SK-N-SH treated with all-trans-retinoic acid at 6 μM for 48 hours (cell line): ENCODE measurements at regions not wholly inside any gene's neighbourhood (a gene's known extent, or its start where the extent isn't known, plus 50 kb on each side); places are given as distances from the start of the nearest gene placed in this dataset.

Experiments
- ARNTL ChIP-seq: fragments of 450-650 bp; formaldehyde crosslinking; IDR thresholded peaks from 2 replicates; pipeline ENCODE4 v1.5.0; 2020; ENCODE audit warnings: low read depth, mild to moderate bottlenecking, moderate library complexity, borderline replicate concordance
- BACH2 ChIP-seq: fragments of 250-450 bp; sonication (Bioruptor Pico); IDR thresholded peaks from 2 replicates; pipeline ENCODE4 v1.9.0; 2021; ENCODE audit warnings: mild to moderate bottlenecking, borderline replicate concordance
- CREB5 ChIP-seq: fragments of 250-450 bp; sonication (Bioruptor Pico); IDR thresholded peaks from 2 replicates; pipeline ENCODE4 v1.5.1; 2020; ENCODE audit warnings: low read depth, mild to moderate bottlenecking, moderate library complexity
- CSRNP3 ChIP-seq: fragments of 250-450 bp; sonication (Bioruptor Pico); IDR thresholded peaks from 2 replicates; pipeline ENCODE4 v1.5.1; 2021; ENCODE audit warnings: mild to moderate bottlenecking, moderate library complexity
- GLIS3 ChIP-seq: fragments of 250-450 bp; sonication (Bioruptor Pico); IDR thresholded peaks from 2 replicates; pipeline ENCODE4 v1.5.0; 2020; ENCODE audit warnings: mild to moderate bottlenecking, moderate library complexity
- ISL1 ChIP-seq: fragments of 250-450 bp; sonication (Bioruptor Pico); IDR thresholded peaks from 2 replicates; pipeline ENCODE4 v2.1.2; 2022; ENCODE audit warnings: mild to moderate bottlenecking, moderate library complexity
- PPARA ChIP-seq: fragments of 250-450 bp; sonication (Bioruptor Pico); IDR thresholded peaks from 2 replicates; pipeline ENCODE4 v1.5.0; 2020; ENCODE audit warnings: mild to moderate bottlenecking, borderline replicate concordance
- RARB ChIP-seq: fragments of 250-450 bp; sonication (Bioruptor Pico); IDR thresholded peaks from 2 replicates; pipeline ENCODE4 v1.8.0; 2021; ENCODE audit warnings: mild to moderate bottlenecking, moderate library complexity
- TOX ChIP-seq: fragments of 250-450 bp; sonication (Bioruptor Pico); IDR thresholded peaks from 2 replicates; pipeline ENCODE4 v1.8.0; 2021; ENCODE audit warnings: mild to moderate bottlenecking, moderate library complexity, borderline replicate concordance
- ZFP3 ChIP-seq: fragments of 250-450 bp; sonication (Bioruptor Pico); IDR thresholded peaks from 2 replicates; pipeline ENCODE4 v1.5.0; 2020; ENCODE audit warnings: mild to moderate bottlenecking, moderate library complexity
- ZFP30 ChIP-seq: fragments of 450-650 bp; formaldehyde crosslinking; IDR thresholded peaks from 2 replicates; pipeline ENCODE4 v1.5.0; 2022; ENCODE audit warnings: mild to moderate bottlenecking, moderate library complexity
- ZNF565 ChIP-seq: fragments of 450-650 bp; formaldehyde crosslinking; conservative IDR thresholded peaks from 2 replicates; pipeline ENCODE4 v1.5.0; 2020; ENCODE audit warnings: low read depth, mild to moderate bottlenecking, moderate library complexity
- TF ChIP-seq, protein P1 (sequence below): fragments of 250-450 bp; sonication (Bioruptor Pico); IDR thresholded peaks from 2 replicates; pipeline ENCODE4 v1.8.0; 2020; ENCODE audit warnings: mild to moderate bottlenecking, moderate library complexity, borderline replicate concordance

- TF ChIP-seq ISL1 (CRISPR knock-in tag): no peak
- TF ChIP-seq, protein P1, sequence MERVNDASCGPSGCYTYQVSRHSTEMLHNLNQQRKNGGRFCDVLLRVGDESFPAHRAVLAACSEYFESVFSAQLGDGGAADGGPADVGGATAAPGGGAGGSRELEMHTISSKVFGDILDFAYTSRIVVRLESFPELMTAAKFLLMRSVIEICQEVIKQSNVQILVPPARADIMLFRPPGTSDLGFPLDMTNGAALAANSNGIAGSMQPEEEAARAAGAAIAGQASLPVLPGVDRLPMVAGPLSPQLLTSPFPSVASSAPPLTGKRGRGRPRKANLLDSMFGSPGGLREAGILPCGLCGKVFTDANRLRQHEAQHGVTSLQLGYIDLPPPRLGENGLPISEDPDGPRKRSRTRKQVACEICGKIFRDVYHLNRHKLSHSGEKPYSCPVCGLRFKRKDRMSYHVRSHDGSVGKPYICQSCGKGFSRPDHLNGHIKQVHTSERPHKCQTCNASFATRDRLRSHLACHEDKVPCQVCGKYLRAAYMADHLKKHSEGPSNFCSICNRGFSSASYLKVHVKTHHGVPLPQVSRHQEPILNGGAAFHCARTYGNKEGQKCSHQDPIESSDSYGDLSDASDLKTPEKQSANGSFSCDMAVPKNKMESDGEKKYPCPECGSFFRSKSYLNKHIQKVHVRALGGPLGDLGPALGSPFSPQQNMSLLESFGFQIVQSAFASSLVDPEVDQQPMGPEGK (CRISPR knock-in tag): no peak
- no peak for TF ChIP-seq ZFP30
- TF ChIP-seq TOX (CRISPR knock-in tag): no peak
- TF ChIP-seq ARNTL (CRISPR knock-in tag): no peak
- TF ChIP-seq ZNF565 (CRISPR knock-in tag): no peak
- TF ChIP-seq RARB (CRISPR knock-in tag): no peak
- TF ChIP-seq GLIS3 (CRISPR knock-in tag): no peak
- no peak for TF ChIP-seq PPARA (CRISPR knock-in tag)
- no peak for TF ChIP-seq CREB5 (CRISPR knock-in tag)
- TF ChIP-seq CSRNP3 (CRISPR knock-in tag): no peak
- no peak for TF ChIP-seq BACH2 (CRISPR knock-in tag)
- TF ChIP-seq ZFP3: no peak
Observed at GRCh38 chr7:26046878-26047277, 105.1 kb upstream of the NFE2L3 start.
